Psoas muscle (tissue), 7 donors: ENCODE measurements at regions not wholly inside any gene's neighbourhood (a gene's known extent, or its start where the extent isn't known, plus 50 kb on each side); places are given as distances from the start of the nearest gene placed in this dataset.

Experiments
- ATAC-seq, 4 donors: fragments of 200-7000 bp; cut with Tn5 transposase; one replicate each; pipeline ENCODE4 v1.9.1; 2020; ENCODE audit warnings: moderate library complexity in 3 of 4, mild to moderate bottlenecking in 2 of 4
- DNase-seq, 2 donors: peaks; one replicate each; pipeline ENCODE4 v3.0.0-alpha.2; 2020
- H3K27ac ChIP-seq: fragments of 200-600 bp; one replicate; pipeline ENCODE4 v1.8.0; 2022
- H3K27me3 ChIP-seq, 3 donors: fragments of 200-600 bp in 1 of 3; one replicate each; pipeline versions ENCODE4 v1.6.1 to v1.8.0; 2013 to 2022; ENCODE audit warnings: low read length in 2 of 3, mild to moderate bottlenecking in 2 of 3, moderate library complexity in 1 of 3; ENCODE audit not compliant: insufficient read depth in 3 of 3
- H3K36me3 ChIP-seq, 2 donors: fragments of 200-600 bp in 1 of 2; one replicate each; pipeline versions ENCODE4 v1.6.1 to v1.8.0; 2013 to 2022; ENCODE audit warnings: low read depth in 1 of 2, mild to moderate bottlenecking in 1 of 2, moderate library complexity in 1 of 2; ENCODE audit not compliant: insufficient read depth in 1 of 2
- H3K4me1 ChIP-seq: fragments of 200-600 bp; one replicate; pipeline ENCODE4 v1.8.0; 2022
- H3K4me3 ChIP-seq: fragments of 200-600 bp; one replicate; pipeline ENCODE4 v1.8.0; 2022; ENCODE audit warnings: mild to moderate bottlenecking
- H3K9me3 ChIP-seq: fragments of 200-600 bp; one replicate; pipeline ENCODE4 v1.8.0; 2022
- CTCF ChIP-seq: fragments of 200-600 bp; IDR thresholded peaks from one replicate; pipeline ENCODE4 v1.8.0; 2022; ENCODE audit warnings: antibody characterized with exemption
- WGBS, 3 donors: extraction: QIAGEN DNeasy Blood & Tissue Kit; methylation state at CpG; one replicate each; pipeline versions ENCODE4 v1.1.6 to v1.1.7; 2013; 5-methylcytosine and 5-hydroxymethylcytosine counted together
- intact Hi-C, 2 donors: fragments of 100-400 bp; cut with DNase I; formaldehyde crosslinking; loops; one replicate each; pipeline versions ENCODE4 v1.11.0 to v1.14.2; 2022
- donor health status: healthy with polysubstance abuse.
- donor health status: DM: no; HTN: no; CAD: no; lungs with moderate emphysema.
- donor health status: Bipolar disorder and iron deficiency.
- donor health status: healthy.
- donor health status: DM: yes; HTN: yes; CAD: no.
- donor health status: DM: no; HTN: no; CAD: no.
- donor health status: DM: yes; HTN: yes; CAD: no.

GRCh38 chr10:80985102-80985501, 447.4 kb downstream of the SH2D4B start:
- no peak for DNase-seq
- no peaks in the 10 kb centered on the region for H3K9me3 ChIP-seq
- intact Hi-C loops, result no loop called here
- H3K36me3 ChIP-seq, result no peaks in the 10 kb centered on the region
- 64 to 74% (median 71%) methylated on average over 1 of the region's 1 CpG for WGBS, 3 donors
- H3K4me1 ChIP-seq, result no peaks in the 10 kb centered on the region
- no peak overlapping the region for H3K4me3 ChIP-seq
- no peaks in the 10 kb centered on the region for H3K27me3 ChIP-seq
- TF ChIP-seq CTCF, result no peak
- H3K27ac ChIP-seq, result no peak overlapping the region
- no peak for ATAC-seq

DNA sequence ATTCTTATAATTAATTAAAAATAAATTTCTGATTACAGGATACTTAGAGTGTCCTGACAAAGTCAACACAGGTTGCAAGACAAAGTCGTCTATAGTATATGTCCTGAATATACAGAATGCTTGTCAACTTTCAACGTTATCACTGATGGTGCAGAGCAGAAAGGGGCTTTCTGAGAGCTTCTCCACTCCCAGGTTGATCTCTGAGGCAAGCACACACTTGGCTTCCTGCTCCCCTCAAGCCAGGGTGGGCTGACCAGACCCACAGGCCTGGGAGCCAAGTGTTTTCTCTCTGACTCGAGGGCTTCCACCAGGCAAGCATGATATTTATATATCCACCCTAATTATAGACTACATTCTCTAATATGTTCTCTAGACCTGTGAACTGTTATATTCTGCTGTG, 448.9 kb downstream of the SH2D4B start:
- ATAC-seq (no peak), DNase-seq (no peak)
- intact Hi-C loops, result no loop called here
- WGBS, 3 donors, result 30 to 47% (median 40%) methylated on average over 3 of the region's 3 CpGs
- Histone ChIP-seq H3K4me1 (no peaks in the 10 kb centered on the region), H3K36me3 (no peaks in the 10 kb centered on the region), H3K27ac (no peak overlapping the region), H3K9me3 (no peaks in the 10 kb centered on the region), H3K4me3 (no peak overlapping the region), H3K27me3 (no peaks in the 10 kb centered on the region)
- TF ChIP-seq CTCF, result no peak

DNA sequence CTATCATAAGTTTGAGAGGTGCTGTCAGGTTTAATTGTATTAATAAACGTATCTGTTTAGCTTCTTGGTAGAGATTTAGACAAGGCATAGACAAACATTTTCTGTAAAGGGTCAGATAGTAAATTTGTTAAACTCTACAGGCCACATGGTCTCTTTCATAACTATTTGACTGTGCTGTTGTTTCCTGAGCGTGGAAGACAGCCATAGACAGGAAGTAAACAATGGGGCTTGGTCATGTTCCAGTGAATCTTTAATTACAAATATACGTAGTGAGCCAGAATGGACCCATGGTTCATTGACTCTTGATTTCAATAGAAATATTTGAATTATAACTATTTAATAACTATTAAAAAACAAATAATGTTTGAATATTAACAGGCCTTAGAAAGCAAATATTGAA, 451.1 kb downstream of the SH2D4B start:
- no peak for ATAC-seq
- Histone ChIP-seq H3K27me3 (no peaks in the 10 kb centered on the region), H3K9me3 (no peaks in the 10 kb centered on the region), H3K27ac (no peak overlapping the region), H3K4me3 (no peak overlapping the region), H3K4me1 (no peaks in the 10 kb centered on the region), H3K36me3 (no peaks in the 10 kb centered on the region)
- DNase-seq, result no peak
- TF ChIP-seq CTCF, result no peak
- intact Hi-C loops, result no loop called here
- WGBS, 3 donors, result 56 to 62% (median 58%) methylated on average over 3 of the region's 3 CpGs

DNA sequence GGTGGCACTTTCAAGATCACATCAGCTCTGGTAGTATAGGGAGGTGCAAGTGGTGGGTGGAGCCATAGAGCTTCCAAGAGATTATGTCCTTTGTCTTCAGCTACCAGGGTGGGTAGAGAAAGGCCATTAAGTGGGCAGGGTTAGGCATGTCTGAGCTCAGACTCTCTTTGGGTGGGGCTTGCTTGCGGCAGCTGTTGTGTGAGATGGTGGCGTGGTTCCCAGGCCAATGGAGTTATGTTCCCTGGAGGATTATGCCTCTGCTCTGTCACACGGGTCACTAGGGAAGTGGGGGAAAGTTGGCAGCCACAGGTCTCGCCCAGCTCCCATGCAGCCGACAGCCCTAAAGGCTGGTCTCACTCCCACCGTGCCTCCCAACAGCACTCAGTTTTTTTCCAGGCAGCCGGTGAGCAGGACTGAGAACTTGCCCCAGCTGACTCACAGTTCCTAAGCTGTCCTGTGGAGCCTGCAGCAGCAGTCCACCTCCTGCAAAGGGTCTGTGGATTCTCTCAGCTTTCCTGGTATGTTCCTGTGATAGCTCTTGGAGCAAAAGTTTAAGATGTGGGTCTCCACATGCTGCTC, 459.0 kb downstream of the SH2D4B start:
- Histone ChIP-seq H3K27me3 (no peaks in the 10 kb centered on the region), H3K36me3 (no peaks in the 10 kb centered on the region), H3K9me3 (no peaks in the 10 kb centered on the region), H3K4me3 (no peak overlapping the region), H3K27ac (no peak overlapping the region), H3K4me1 (no peaks in the 10 kb centered on the region)
- DNase-seq (no peak), ATAC-seq (no peak)
- TF ChIP-seq CTCF, result no peak
- intact Hi-C loops, result no loop called here
- WGBS, 3 donors, result 65 to 67% (median 67%) methylated on average over 7 of the region's 7 CpGs

- no peak for ATAC-seq
- no peaks in the 10 kb centered on the region for H3K36me3 ChIP-seq
- H3K4me1 ChIP-seq, result no peaks in the 10 kb centered on the region
- no peak overlapping the region for H3K4me3 ChIP-seq
- no peaks in the 10 kb centered on the region for H3K9me3 ChIP-seq
- TF ChIP-seq CTCF, result no peak
- intact Hi-C loops, result no loop called here
- no peak overlapping the region for H3K27ac ChIP-seq
- H3K27me3 ChIP-seq, result no peaks in the 10 kb centered on the region
- 88 to 100% (median 93%) methylated on average over 1 of the region's 1 CpG for WGBS, 3 donors
- DNase-seq, result no peak
These were observed 463.1 kb downstream of the SH2D4B start for GRCh38 chr10:81000781-81001180.
